Chondrocyte (in vitro differentiated cells): ENCODE measurements at regions not wholly inside any gene's neighbourhood (a gene's known extent, or its start where the extent isn't known, plus 50 kb on each side); places are given as distances from the start of the nearest gene placed in this dataset.

Experiments used
- DNase-seq: peaks from one replicate; pipeline ENCODE4 v3.0.0; 2021; ENCODE audit warnings: mixed read lengths, low spot score
- H3K27ac Mint-ChIP-seq: one replicate; pipeline ENCODE4 v1.8.0; 2021; ENCODE audit warnings: mild to moderate bottlenecking, moderate library complexity, mixed read lengths; ENCODE audit not compliant: unreplicated experiment
- H3K27me3 Mint-ChIP-seq: 2 replicates; pipeline ENCODE4 v1.8.0; 2021; ENCODE audit warnings: low read depth, mixed read lengths
- H3K36me3 Mint-ChIP-seq: 2 replicates; pipeline ENCODE4 v1.8.0; 2021; ENCODE audit warnings: low read depth, mixed read lengths
- H3K4me1 Mint-ChIP-seq: 2 replicates; pipeline ENCODE4 v1.8.0; 2021; ENCODE audit warnings: low read depth, mild to moderate bottlenecking, mixed read lengths
- H3K4me3 Mint-ChIP-seq: one replicate; pipeline ENCODE4 v1.8.0; 2021; ENCODE audit warnings: mild to moderate bottlenecking, moderate library complexity, mixed read lengths; ENCODE audit not compliant: unreplicated experiment
- H3K9me3 Mint-ChIP-seq: 2 replicates; pipeline ENCODE4 v1.8.0; 2021; ENCODE audit warnings: low read depth, mixed read lengths
- TF ChIP-seq, protein P1 (sequence below): fragments of 200-600 bp; sonication (generic); IDR thresholded peaks from 2 replicates; pipeline ENCODE4 v1.5.0; 2021; ENCODE audit warnings: antibody characterized with exemption, mild to moderate bottlenecking, moderate library complexity

DNA sequence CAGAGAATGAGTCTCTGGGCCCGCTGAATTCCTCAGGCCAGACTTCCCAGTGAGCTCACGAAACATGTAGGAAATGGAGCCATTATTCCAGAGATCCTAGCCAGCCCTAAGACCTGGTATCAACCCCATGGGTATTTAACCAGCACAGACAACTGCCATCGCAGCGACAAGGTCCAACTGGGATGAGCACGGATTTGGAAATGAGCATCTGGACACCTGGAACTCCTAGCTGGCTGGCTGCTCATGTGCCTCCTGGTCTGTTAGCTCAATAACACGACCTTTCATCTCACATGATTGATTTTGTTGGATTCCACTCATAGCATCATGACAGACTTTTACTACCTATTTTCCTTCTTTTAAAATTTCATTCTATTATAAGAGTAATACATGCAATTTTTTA is 51.0 kb downstream of the POU3F3 start:
- H3K36me3 Mint-ChIP-seq: no peaks in the 10 kb centered on the region
- no peak for DNase-seq
- no peaks in the 10 kb centered on the region for H3K9me3 Mint-ChIP-seq
- TF ChIP-seq, protein P1, sequence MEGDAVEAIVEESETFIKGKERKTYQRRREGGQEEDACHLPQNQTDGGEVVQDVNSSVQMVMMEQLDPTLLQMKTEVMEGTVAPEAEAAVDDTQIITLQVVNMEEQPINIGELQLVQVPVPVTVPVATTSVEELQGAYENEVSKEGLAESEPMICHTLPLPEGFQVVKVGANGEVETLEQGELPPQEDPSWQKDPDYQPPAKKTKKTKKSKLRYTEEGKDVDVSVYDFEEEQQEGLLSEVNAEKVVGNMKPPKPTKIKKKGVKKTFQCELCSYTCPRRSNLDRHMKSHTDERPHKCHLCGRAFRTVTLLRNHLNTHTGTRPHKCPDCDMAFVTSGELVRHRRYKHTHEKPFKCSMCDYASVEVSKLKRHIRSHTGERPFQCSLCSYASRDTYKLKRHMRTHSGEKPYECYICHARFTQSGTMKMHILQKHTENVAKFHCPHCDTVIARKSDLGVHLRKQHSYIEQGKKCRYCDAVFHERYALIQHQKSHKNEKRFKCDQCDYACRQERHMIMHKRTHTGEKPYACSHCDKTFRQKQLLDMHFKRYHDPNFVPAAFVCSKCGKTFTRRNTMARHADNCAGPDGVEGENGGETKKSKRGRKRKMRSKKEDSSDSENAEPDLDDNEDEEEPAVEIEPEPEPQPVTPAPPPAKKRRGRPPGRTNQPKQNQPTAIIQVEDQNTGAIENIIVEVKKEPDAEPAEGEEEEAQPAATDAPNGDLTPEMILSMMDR: no peak
- H3K4me3 Mint-ChIP-seq: no peak overlapping the region
- H3K27ac Mint-ChIP-seq: no peak overlapping the region
- H3K27me3 Mint-ChIP-seq: peaks cover 11% of the 10 kb centered on the region
- H3K4me1 Mint-ChIP-seq: no peaks in the 10 kb centered on the region

DNA sequence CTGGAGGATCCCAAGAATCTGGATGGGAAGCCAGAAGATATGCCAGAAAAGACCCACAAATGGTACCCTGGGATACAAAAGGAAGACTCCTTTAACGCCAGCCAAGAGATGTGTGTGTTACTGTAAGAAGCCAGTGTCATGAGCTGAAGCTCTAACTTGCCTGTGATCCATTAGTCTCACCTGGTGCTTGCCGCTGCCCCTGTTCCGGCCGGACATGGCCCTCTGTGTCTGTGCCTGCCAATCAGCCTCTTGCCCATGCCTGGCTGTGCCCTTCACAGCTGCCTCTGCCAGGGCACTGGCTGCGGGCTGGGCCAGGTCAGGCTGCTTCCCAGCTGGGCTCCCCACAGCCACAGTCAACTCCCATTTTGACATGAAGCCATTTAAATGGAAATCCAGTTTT is 55.4 kb downstream of the POU3F3 start:
- Mint-ChIP-seq H3K4me3 (no peak overlapping the region), H3K36me3 (no peaks in the 10 kb centered on the region), H3K9me3 (no peaks in the 10 kb centered on the region), H3K27ac (no peak overlapping the region), H3K27me3 (peaks cover 11% of the 10 kb centered on the region), H3K4me1 (no peaks in the 10 kb centered on the region)
- DNase-seq: no peak
- TF ChIP-seq, protein P1: no peak

DNA sequence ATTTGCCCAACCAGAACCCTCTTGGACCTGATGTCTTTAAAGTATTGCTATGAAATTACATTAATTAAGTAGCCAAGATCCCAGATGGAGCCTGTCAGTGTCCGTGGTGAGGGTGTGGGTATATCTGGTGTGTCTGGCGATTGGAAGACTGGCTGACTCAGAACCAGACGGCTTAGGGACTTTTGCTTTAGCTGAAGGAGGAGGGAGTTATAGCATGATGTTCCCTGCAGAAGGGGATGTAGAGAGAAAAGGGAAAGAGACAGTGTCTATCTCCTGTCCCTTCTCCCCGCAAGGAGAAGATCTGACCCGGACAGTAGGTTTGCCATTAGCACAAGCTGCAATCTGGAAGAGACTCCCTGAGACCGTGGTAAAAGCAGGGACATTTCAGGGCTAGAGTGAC is 60.6 kb downstream of the POU3F3 start:
- peaks cover 8% of the 10 kb centered on the region for H3K9me3 Mint-ChIP-seq
- H3K4me3 Mint-ChIP-seq: no peak overlapping the region
- H3K27ac Mint-ChIP-seq: no peak overlapping the region
- no peaks in the 10 kb centered on the region for H3K27me3 Mint-ChIP-seq
- no peaks in the 10 kb centered on the region for H3K36me3 Mint-ChIP-seq
- TF ChIP-seq, protein P1: no peak
- H3K4me1 Mint-ChIP-seq: no peaks in the 10 kb centered on the region
- no peak for DNase-seq

DNA sequence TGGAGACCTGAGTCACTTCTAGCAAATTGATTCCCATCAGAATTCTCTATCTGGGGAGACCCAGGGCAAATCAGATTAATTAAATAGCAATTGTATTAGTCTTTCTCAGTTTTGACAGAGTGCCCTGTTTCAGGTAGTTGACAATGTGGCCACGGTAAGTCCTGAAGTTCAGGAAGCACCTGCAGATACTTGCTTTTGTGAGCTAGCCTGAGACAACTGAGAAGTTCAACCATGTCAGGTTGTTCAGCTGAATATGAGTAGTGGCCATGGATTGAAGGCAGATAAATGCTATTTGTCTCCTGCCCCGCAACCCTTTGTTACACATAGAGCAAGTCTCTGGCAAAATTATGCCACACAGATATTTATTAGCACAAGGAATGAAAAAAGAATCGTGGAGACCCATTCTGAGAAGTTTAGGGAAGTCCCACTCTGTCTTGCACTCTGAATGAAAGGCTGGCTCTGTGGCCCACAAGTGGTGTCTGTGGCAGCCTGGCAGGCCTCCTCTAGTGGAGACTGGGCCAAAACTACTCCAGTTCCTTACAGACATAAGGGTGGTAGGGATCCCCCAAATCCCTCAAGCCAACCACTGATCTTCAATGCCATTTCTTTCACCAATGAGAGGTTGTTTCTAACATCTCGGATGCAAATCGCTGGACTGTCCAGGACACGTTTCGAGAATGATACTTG is 61.3 kb downstream of the POU3F3 start:
- DNase-seq: no peak
- H3K27me3 Mint-ChIP-seq: no peaks in the 10 kb centered on the region
- no peaks in the 10 kb centered on the region for H3K4me1 Mint-ChIP-seq
- H3K9me3 Mint-ChIP-seq: peaks cover 8% of the 10 kb centered on the region
- no peak overlapping the region for H3K27ac Mint-ChIP-seq
- no peaks in the 10 kb centered on the region for H3K36me3 Mint-ChIP-seq
- TF ChIP-seq, protein P1: no peak
- no peak overlapping the region for H3K4me3 Mint-ChIP-seq

DNA sequence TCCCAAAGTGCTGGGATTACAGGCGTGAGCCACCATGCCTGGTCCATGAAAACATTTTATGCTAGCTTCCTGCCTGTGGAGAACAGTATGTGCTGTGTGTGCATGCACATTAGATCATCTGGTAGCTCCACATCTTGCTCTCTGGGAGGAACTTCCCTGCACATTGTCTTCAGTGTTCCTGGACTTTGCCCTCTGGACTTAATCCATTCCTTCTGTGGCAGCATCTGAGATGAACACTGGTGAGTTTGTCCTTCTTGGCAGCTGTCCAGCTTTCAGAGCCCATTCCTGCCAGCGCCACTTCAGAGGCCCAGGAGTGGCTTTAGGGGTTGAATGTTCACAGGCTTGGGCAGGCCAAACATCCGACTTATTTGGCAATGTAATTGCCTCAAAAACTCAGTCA is 65.2 kb downstream of the POU3F3 start:
- no peaks in the 10 kb centered on the region for H3K27me3 Mint-ChIP-seq
- H3K9me3 Mint-ChIP-seq: peaks cover 18% of the 10 kb centered on the region
- peaks cover 3% of the 10 kb centered on the region for H3K36me3 Mint-ChIP-seq
- TF ChIP-seq, protein P1: no peak
- no peaks in the 10 kb centered on the region for H3K4me1 Mint-ChIP-seq
- no peak overlapping the region for H3K4me3 Mint-ChIP-seq
- H3K27ac Mint-ChIP-seq: no peak overlapping the region
- DNase-seq: no peak
